Nephron (organoid): ENCODE measurements at regions not wholly inside any gene's neighbourhood (a gene's known extent, or its start where the extent isn't known, plus 50 kb on each side); places are given as distances from the start of the nearest gene placed in this dataset.

Experiments used
- H3K27ac Mint-ChIP-seq, 3 experiments: 2 replicates each; pipeline ENCODE4 v1.8.0; 2020; ENCODE audit warnings: mixed read lengths in 3 of 3, mild to moderate bottlenecking in 2 of 3, moderate library complexity in 1 of 3
- H3K27me3 Mint-ChIP-seq: 2 replicates; pipeline ENCODE4 v1.8.0; 2021; ENCODE audit warnings: low read depth, mild to moderate bottlenecking, moderate library complexity, mixed read lengths
- H3K36me3 Mint-ChIP-seq: 2 replicates; pipeline ENCODE4 v1.8.0; 2020; ENCODE audit warnings: low read depth, mixed read lengths
- H3K4me1 Mint-ChIP-seq: 2 replicates; pipeline ENCODE4 v1.8.0; 2020; ENCODE audit warnings: mixed read lengths
- H3K4me3 Mint-ChIP-seq, 3 experiments: 2 replicates each; pipeline ENCODE4 v1.8.0; 2020; ENCODE audit warnings: mild to moderate bottlenecking in 3 of 3, mixed read lengths in 3 of 3, moderate library complexity in 2 of 3
- H3K9me3 Mint-ChIP-seq: 2 replicates; pipeline ENCODE4 v1.8.0; 2020; ENCODE audit warnings: mixed read lengths
- CTCF ChIP-seq, 3 experiments: fragments of 200-600 bp; sonication (generic); IDR thresholded peaks; one replicate each; pipeline ENCODE4 v1.5.0; 2021; ENCODE audit warnings: antibody characterized with exemption in 3 of 3; ENCODE audit not compliant: unreplicated experiment in 3 of 3

- TF ChIP-seq CTCF (IDR thresholded peaks at IDR 0.05; ENCODE audit: unreplicated experiment in 3 of 3) = no peak
- Mint-ChIP-seq H3K4me3 (no peak overlapping the region), H3K4me1 (peaks cover 8% of the 10 kb centered on the region), H3K27me3 (no peaks in the 10 kb centered on the region), H3K9me3 (peaks cover 20% of the 10 kb centered on the region), H3K27ac (no peak overlapping the region), H3K36me3 (no peaks in the 10 kb centered on the region)
Observed at GRCh38 chr5:20041326-20042274, 53.6 kb upstream of the CDH18 start.

- Mint-ChIP-seq H3K27ac (no peak overlapping the region), H3K4me1 (peaks cover 8% of the 10 kb centered on the region), H3K27me3 (no peaks in the 10 kb centered on the region), H3K4me3 (no peak overlapping the region), H3K36me3 (no peaks in the 10 kb centered on the region), H3K9me3 (peaks cover 20% of the 10 kb centered on the region)
- TF ChIP-seq CTCF (IDR thresholded peaks at IDR 0.05; ENCODE audit: unreplicated experiment in 3 of 3) = no peak
Observed at GRCh38 chr5:20040901-20041300, 52.9 kb upstream of the CDH18 start.
